ENCODE measurements at regions not wholly inside any gene's neighbourhood (a gene's known extent, or its start where the extent isn't known, plus 50 kb on each side); places are given as distances from the start of the nearest gene placed in this dataset.
A peak's percentile ranks its signal among the peaks of the same experiment; 100 is the strongest.

DNA sequence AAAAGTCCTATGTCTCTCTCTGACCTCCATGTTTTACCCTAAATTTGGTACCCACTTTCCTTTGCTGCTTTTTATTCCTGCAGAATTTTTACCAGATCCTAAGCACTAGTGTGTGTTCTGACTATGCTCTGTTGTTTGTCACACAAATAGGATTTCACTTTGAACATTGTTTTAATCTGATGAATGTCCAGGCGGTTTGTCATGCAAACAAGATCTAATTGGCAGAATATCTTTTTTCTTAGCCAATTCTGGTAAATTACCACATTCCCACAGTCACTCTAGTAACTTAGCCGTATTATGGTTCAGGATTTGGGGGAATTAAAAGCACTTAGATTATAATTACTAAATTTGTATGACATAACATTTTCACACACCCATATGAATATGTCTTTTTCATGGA is 557.2 kb upstream of the BOD1L1 start:
- Histone ChIP-seq H3K9me3 (ENCODE audit: control insufficient read depth, low read depth, low read length) (no peaks in the 10 kb centered on the region), H3K4me2 (ENCODE audit: insufficient read depth, insufficient read length, low read length) (no peak overlapping the region), H2BK5ac (ENCODE audit: insufficient read length, low read length) (no peak overlapping the region), H3K23me2 (ENCODE audit: insufficient read length, low read depth, low read length, poor library complexity, severe bottlenecking) (no peaks in the 10 kb centered on the region), H3K27me3 (ENCODE audit: insufficient read depth, low read length) (no peaks in the 10 kb centered on the region), H3K4ac (ENCODE audit: low read depth, low read length) (no peak overlapping the region), H2BK12ac (ENCODE audit: insufficient read length, low read depth, low read length) (no peak overlapping the region), H4K20me1 (ENCODE audit: control insufficient read depth, insufficient read depth, insufficient read length) (no peaks in the 10 kb centered on the region), H4K5ac (ENCODE audit: insufficient read length, low read depth, low read length) (no peak overlapping the region), H3T11ph (ENCODE audit: low read length) (no peak overlapping the region), H3K56ac (ENCODE audit: insufficient read length, low read depth, low read length) (no peak overlapping the region), H4K8ac (replicated peaks; ENCODE audit: insufficient read length, low read depth, low read length) (no peak overlapping the region), H2BK20ac (ENCODE audit: low read depth, low read length, poor library complexity, severe bottlenecking) (no peak overlapping the region), H3K14ac (ENCODE audit: insufficient read depth, low read length) (no peak overlapping the region), H3K23ac (ENCODE audit: insufficient read length, low read depth, low read length) (no peak overlapping the region), H3K4me1 (ENCODE audit: insufficient read depth, low read length) (0 out of 2 replicates have a peak, but pooled peaks cover 2% of the 10 kb centered on the region), H2BK120ac (ENCODE audit: low read depth, low read length, poor library complexity, severe bottlenecking) (no peak overlapping the region), H3K27ac (ENCODE audit: insufficient read length, low read depth, low read length) (no peak overlapping the region), H3K9ac (ENCODE audit: extremely low read depth, insufficient read length, low read length) (no peak overlapping the region), H3K18ac (ENCODE audit: insufficient read length, low read depth, low read length) (no peak overlapping the region), H2AK5ac (ENCODE audit: insufficient read length, low read length) (no peak overlapping the region), H4K91ac (ENCODE audit: insufficient read length, low read depth, low read length) (no peak overlapping the region), H2AFZ (ENCODE audit: low read length) (no peak overlapping the region), H3K79me1 (ENCODE audit: insufficient read depth, low read depth, low read length, poor library complexity, severe bottlenecking) (no peaks in the 10 kb centered on the region), H2BK15ac (ENCODE audit: low read depth, low read length) (no peak overlapping the region), H3K79me2 (ENCODE audit: insufficient read depth, low read length) (no peaks in the 10 kb centered on the region)
- Mint-ChIP-seq H3K36me3 (ENCODE audit: insufficient read depth in 1 of 3, low read depth in 3 of 3) (no peaks in the 10 kb centered on the region), H3K27ac (peak overlapping the region in 1 of 3 experiments; percentile 58; a peak in 1 of 7 replicates), H3K9me3 (no peaks in the 10 kb centered on the region), H3K4me1 (peaks cover 14 to 25% of the 10 kb centered on the region in 2 experiments), H3K4me3 (no peak overlapping the region), H3K27me3 (ENCODE audit: low read depth) (no peaks in the 10 kb centered on the region)
- TF ChIP-seq, protein P1, sequence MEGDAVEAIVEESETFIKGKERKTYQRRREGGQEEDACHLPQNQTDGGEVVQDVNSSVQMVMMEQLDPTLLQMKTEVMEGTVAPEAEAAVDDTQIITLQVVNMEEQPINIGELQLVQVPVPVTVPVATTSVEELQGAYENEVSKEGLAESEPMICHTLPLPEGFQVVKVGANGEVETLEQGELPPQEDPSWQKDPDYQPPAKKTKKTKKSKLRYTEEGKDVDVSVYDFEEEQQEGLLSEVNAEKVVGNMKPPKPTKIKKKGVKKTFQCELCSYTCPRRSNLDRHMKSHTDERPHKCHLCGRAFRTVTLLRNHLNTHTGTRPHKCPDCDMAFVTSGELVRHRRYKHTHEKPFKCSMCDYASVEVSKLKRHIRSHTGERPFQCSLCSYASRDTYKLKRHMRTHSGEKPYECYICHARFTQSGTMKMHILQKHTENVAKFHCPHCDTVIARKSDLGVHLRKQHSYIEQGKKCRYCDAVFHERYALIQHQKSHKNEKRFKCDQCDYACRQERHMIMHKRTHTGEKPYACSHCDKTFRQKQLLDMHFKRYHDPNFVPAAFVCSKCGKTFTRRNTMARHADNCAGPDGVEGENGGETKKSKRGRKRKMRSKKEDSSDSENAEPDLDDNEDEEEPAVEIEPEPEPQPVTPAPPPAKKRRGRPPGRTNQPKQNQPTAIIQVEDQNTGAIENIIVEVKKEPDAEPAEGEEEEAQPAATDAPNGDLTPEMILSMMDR (conservative IDR thresholded peaks at IDR 0.05) = no peak
- no CpG with 5 or more reads among the region's 2 CpGs for WGBS (ENCODE audit: extremely low coverage, insufficient read length, low lambda C conversion rate)
- no peak for DNase-seq

All from H9 (cell line).